Activated naive CD4-positive, alpha-beta T cell treated with anti-CD3 and anti-CD28 coated beads, Interleukin-2, amount 50 U/mL, for 72 hours (primary cell): ENCODE measurements at regions not wholly inside any gene's neighbourhood (a gene's known extent, or its start where the extent isn't known, plus 50 kb on each side); places are given as distances from the start of the nearest gene placed in this dataset.
A peak's percentile ranks its signal among the peaks of the same experiment; 100 is the strongest.

ENCODE experiments used
- ATAC-seq, 2 donors: fragments of 150-1000 bp; cut with Tn5 transposase; 2 replicates each; pipeline ENCODE4 v1.10.0; 2021; ENCODE audit warnings: mild to moderate bottlenecking in 2 of 2, moderate library complexity in 2 of 2
- DNase-seq, 2 donors: peaks; one replicate each; pipeline ENCODE4 v3.0.0; 2021 to 2022; ENCODE audit warnings: low spot score in 2 of 2
- H3K27ac Mint-ChIP-seq, 2 donors: one replicate each; pipeline ENCODE4 v1.8.0; 2022; ENCODE audit warnings: mild to moderate bottlenecking in 2 of 2, mixed read lengths in 2 of 2
- H3K36me3 Mint-ChIP-seq, 2 donors: one replicate each; pipeline ENCODE4 v1.8.0; 2022; ENCODE audit warnings: mixed read lengths in 2 of 2
- H3K9me3 Mint-ChIP-seq, 2 donors: one replicate each; pipeline ENCODE4 v1.8.0; 2022; ENCODE audit warnings: mixed read lengths in 2 of 2

DNA sequence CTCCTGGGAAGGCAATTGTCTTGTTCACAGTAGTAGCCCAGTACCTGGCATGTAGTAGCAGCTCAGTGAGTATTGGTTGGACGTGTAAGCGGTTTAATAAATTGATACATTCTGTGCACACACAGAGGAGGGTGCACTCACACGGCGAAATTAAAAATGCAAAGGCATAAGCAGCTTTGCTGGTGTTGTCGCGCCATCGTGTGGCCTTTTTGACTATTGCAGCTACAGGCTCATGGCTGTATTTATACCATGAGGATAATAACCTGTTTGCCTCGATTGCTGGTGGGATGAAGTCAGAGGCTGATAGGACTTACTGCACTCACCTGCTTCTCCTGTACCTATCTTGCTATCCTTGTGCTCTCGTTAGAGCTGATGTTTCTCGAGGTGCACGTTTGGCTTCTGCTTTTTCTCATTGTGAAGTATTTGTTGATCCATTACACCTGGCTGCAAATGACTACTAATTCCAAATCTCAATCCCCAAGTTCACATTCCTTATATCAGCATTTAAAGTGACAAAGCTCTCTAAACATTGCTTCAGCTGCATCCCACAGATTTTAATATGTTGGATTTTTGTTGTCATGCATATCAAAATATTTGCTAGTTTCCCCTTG, 61.5 kb downstream of the TBXT start:
- DNase-seq (peak in 1 of 2 donors; percentile 68), ATAC-seq (peak; percentile 29 to 76)
- Mint-ChIP-seq H3K9me3 (peaks cover 5 to 9% of the 10 kb centered on the region in 2 donors), H3K27ac (no peak overlapping the region), H3K36me3 (no peaks in the 10 kb centered on the region)

DNA sequence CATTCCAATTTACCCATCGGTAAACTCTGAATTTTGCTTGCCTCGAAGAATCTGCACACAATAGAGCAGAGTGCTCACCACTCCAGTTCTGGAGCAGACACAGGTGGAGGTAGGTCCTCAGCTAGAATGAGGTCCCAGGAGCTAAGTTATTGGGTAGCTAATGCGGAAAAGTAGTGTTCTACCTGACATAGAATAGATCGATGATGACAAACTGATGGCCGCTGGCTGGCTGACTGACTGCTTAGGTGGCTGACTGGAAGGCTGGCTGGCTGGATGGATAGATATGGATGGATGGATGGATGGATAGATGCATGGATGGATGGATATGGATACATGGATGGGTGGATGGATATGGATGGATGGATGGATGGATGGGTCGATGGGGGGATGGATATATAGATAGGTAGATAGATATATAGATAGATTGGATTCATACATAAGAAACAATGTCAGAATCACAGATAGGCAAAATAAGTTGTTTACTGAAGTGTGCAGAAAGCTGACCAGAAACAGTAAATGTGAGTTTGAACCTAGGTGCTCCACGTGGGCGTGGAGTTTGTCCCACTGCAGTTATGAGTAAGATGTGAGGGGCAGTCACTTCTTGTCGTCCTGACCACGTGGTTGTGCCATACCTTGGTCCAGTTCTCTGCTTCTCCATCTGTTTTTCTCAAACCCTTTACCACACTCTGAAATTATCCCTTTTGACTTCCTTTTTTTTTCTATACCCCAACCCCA, 62.1 kb downstream of the TBXT start:
- Mint-ChIP-seq H3K27ac (no peak overlapping the region), H3K36me3 (no peaks in the 10 kb centered on the region), H3K9me3 (peaks cover 5 to 9% of the 10 kb centered on the region in 2 donors)
- peak in 1 of 2 donors; percentile 70 for ATAC-seq
- DNase-seq, result no peak

DNA sequence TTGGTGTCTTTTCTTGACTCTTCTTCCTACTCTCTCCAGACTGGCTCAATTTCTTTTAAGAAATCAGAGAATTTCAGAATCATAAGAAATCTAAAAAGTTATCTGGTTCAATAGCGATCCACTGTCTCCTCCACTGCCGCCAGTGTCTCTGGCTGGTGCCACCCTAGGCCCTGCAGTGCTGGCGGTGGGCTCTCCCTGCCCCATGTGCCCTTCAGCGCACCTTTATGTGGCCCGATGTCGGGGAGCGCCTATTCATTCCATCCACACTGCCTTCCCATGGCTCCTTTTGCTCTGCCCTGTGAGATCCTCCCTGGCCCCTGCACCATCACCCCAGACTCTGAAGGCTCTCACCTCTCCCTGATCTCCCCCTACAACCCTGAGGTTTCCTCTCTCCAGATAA, 62.8 kb downstream of the TBXT start:
- no peaks in the 10 kb centered on the region for H3K36me3 Mint-ChIP-seq
- H3K27ac Mint-ChIP-seq, result no peak overlapping the region
- DNase-seq, result no peak
- ATAC-seq, result no peak
- peaks cover 5 to 9% of the 10 kb centered on the region in 2 donors for H3K9me3 Mint-ChIP-seq

DNA sequence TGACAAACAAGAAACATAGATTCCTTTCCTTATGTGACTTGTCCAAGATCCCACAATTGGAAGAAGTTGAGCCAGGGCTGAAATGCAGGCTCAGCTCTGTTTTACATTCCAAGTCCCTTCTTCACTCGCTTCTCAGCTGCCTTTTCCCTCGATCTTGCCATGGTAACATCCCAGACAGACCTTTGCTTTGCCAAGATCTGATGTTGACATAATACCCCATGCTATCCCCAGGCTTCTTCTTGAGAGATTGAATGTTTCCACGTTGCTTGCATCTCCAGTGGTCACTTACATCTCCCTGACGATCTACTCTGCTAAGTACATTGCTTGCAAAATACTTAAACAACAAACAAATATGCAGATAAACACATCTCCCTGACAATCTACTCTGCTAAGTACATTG, 63.5 kb downstream of the TBXT start:
- no peak for DNase-seq
- H3K9me3 Mint-ChIP-seq, result peaks cover 5 to 9% of the 10 kb centered on the region in 2 donors
- ATAC-seq, result no peak
- no peaks in the 10 kb centered on the region for H3K36me3 Mint-ChIP-seq
- H3K27ac Mint-ChIP-seq, result no peak overlapping the region

DNA sequence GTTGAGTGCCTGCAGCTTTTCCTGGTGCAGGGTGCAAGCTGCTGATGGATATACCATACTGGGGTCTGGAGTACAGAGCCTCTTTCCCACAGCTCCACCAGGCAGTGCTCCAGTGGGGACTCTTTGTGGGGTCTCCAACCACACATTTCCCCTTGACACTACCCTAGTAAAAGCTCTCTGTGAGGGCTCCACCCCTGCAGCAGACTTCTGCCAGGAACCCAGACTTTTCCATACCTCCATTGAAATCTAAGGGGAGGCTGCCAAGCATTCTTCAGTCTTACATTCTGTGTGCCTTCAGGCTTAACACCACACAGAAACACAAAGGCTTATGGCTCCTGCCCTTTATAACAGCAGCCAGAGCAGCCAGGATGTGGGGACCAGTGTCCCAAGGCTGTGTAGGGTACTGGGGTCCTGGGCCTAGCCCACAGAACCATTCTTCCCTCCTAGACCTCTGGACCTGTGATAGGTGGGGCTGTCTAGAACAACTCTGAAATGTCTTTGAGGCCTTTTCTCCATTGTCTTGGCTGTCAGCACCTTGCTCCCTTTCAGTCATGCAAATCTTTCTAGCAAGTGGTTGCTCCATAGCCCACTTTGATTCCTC, 65.7 kb downstream of the TBXT start:
- no peak for DNase-seq
- Mint-ChIP-seq H3K36me3 (no peaks in the 10 kb centered on the region), H3K9me3 (peaks cover 5 to 9% of the 10 kb centered on the region in 2 donors), H3K27ac (no peak overlapping the region)
- ATAC-seq, result no peak

DNA sequence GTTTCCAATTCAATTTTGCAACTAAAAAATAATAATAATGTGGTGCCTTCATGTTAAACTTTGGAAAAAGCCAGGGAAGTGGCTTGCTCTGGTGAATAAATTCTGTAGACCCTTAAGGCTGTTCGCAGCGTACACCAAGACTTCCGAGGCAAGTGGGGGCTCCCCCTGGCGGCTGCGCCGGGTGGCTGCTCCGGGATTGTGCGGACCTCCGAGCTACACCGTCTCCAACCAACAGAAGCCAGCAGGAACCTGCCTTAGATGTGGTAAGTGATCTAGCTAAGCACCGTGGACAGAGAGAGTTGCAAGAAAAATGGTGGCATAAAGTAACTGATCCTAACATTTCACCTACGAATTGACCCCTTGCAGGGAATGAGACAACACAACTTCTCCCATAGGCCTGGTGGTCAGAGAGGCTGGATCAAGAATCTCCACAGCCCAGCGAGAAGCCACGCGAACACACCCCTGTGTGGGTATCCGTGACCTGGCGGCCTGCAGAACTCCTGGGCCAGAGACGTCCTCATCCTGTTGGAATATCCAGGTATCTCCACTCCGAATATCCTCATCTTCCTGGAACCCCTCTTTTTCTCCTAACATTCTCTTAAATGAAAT, 69.6 kb downstream of the TBXT start:
- no peaks in the 10 kb centered on the region for H3K36me3 Mint-ChIP-seq
- ATAC-seq (peak in 1 of 2 donors; percentile 80), DNase-seq (peak in 1 of 2 donors; percentile 72)
- H3K9me3 Mint-ChIP-seq, result peaks cover 5 to 9% of the 10 kb centered on the region in 2 donors
- no peak overlapping the region for H3K27ac Mint-ChIP-seq

DNA sequence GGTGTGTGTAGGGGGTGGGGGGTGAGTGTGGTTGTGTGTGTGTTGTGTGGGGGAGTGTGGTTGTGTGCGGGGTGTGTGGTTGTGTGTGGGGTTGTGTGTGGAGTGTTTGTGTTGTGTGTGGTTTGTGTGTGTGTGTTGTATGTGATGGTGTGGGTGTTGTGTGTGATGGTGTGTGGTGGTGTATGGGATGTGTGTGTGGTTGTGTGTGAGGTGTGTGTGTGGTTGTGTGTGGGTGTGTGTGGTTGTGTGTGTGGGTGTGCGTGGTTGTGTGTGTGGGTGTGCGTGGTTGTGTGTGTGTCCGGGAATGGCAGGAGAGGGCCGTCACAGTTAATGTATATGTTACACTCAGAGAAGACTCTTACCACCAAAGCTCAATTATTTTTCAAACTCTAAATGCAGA, 79.8 kb downstream of the TBXT start:
- no peak for ATAC-seq
- no peak overlapping the region for H3K27ac Mint-ChIP-seq
- no peak for DNase-seq
- H3K36me3 Mint-ChIP-seq, result no peaks in the 10 kb centered on the region
- peaks cover 4 to 5% of the 10 kb centered on the region in 2 donors for H3K9me3 Mint-ChIP-seq

DNA sequence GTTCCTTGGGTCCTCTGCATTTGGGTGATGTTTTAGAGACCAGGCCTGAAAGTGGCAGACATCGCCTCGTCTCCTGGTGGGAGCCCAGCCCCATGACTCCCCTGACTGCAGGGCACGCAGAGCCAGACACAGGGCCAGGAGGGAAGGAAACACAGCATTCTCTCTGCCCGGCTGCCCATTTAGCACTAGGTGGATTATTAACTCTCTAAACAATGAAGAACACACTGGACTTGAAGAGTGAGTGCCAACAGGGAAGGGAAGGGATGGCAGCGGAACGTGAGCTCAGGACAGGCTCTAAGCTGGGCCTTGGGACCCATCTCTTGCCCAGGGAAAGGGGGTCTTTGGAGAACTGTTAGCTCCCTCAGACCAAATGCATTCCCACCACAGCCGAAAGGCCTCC, 80.4 kb downstream of the TBXT start:
- ATAC-seq (no peak), DNase-seq (no peak)
- Mint-ChIP-seq H3K36me3 (no peaks in the 10 kb centered on the region), H3K9me3 (peaks cover 4 to 5% of the 10 kb centered on the region in 2 donors), H3K27ac (no peak overlapping the region)

DNA sequence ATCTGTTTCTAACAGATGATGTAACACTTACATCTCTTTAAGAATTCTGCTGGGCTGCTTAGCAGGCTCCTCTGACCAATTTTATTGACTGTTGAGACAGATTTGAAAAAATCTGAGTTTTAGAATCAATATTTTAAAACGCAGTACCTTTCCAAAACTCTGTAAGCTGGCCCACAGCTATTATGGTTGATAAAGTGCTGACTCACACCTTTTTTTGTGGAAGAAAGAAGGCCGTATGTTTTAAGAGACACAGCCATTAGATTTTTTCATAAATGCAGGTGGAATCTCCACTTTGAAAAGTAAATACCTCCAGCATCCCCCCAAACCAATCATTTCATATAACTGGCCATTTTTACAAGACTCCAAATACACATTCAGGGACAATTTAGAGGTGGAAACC, 82.2 kb downstream of the TBXT start:
- no peaks in the 10 kb centered on the region for H3K36me3 Mint-ChIP-seq
- no peak overlapping the region for H3K27ac Mint-ChIP-seq
- H3K9me3 Mint-ChIP-seq, result peaks cover 0 to 5% of the 10 kb centered on the region in 2 donors
- DNase-seq (no peak), ATAC-seq (no peak)

DNA sequence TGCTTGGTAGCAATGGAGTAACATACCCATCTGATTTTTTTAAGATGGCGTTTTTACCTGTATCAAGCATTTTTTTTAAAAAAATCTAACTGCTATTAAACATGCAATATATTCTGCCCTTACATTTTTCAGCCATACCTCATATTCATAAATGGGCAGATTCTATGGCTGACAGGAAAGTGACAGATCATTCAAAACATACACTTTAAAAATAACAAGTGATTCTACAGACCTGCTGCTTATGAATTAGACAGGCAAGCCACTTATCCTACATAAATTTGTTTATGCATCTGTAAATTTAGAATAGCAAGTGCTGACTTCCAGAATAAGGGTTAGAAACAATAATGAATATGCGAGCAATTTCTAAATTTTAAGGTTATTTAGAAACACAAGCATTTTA, 82.7 kb downstream of the TBXT start:
- DNase-seq, result no peak
- peaks cover 0 to 5% of the 10 kb centered on the region in 2 donors for H3K9me3 Mint-ChIP-seq
- ATAC-seq, result no peak
- H3K36me3 Mint-ChIP-seq, result no peaks in the 10 kb centered on the region
- no peak overlapping the region for H3K27ac Mint-ChIP-seq

DNA sequence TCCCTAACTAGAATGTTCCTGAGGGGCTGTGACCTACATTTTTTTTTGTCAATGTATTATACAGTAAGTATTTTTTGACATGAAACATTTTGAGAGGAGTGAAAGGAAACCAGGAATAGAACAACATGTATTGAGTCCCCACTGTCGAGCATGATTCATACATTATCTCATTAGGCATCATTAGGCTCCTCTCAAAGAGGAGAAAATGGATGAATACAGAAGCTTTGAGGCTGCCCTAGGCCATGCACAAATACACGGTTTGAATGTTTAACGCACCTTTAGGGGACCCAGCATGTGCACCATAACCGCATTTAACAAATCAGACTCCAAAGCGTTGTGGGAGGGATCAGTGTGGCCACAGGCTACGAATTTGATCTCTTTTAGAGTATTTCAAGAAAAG, 87.8 kb downstream of the TBXT start:
- DNase-seq, result no peak
- H3K9me3 Mint-ChIP-seq, result no peaks in the 10 kb centered on the region
- ATAC-seq, result no peak
- no peak overlapping the region for H3K27ac Mint-ChIP-seq
- no peaks in the 10 kb centered on the region for H3K36me3 Mint-ChIP-seq

DNA sequence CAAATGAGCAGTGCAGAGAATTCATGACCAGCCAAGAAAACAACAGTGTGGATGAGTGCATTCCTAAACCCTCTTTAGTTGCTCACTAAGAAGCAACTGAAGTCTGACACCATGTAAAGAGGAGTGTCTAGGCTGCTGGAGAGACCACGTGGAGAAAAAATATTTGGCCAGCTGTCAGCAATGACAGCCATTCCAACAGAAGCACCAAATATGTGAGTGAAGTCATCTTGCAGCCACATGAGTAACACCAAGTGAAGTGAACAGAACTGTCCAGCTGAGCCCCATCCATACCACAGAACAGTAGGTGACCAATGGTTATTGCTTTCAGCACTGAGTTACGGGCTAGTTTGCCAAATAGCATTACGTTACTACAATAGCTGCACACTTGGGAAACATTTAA, 89.4 kb downstream of the TBXT start:
- Mint-ChIP-seq H3K27ac (no peak overlapping the region), H3K9me3 (no peaks in the 10 kb centered on the region), H3K36me3 (no peaks in the 10 kb centered on the region)
- no peak for DNase-seq
- no peak for ATAC-seq

DNA sequence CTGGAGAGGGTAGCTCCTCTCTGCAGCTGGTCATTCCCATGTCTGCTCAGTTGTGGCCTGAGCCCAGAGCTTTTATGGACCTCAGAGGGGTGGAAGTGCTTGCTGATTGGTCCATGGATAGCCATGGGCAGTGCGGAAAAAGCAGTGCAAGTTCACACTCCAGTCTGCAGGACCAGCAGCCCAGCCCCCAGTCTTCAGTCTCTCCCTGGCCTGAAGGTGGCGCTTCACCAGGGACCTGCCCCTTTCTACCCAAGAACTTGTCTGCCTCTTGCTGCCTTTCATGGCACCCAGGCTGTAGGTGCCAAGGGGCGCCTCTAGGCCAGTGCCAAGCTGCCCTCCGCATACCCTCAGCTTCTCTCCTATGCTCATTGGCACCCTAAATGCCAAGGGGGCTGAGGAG, 91.0 kb downstream of the TBXT start:
- ATAC-seq (no peak), DNase-seq (no peak)
- Mint-ChIP-seq H3K9me3 (no peaks in the 10 kb centered on the region), H3K36me3 (no peaks in the 10 kb centered on the region), H3K27ac (no peak overlapping the region)

DNA sequence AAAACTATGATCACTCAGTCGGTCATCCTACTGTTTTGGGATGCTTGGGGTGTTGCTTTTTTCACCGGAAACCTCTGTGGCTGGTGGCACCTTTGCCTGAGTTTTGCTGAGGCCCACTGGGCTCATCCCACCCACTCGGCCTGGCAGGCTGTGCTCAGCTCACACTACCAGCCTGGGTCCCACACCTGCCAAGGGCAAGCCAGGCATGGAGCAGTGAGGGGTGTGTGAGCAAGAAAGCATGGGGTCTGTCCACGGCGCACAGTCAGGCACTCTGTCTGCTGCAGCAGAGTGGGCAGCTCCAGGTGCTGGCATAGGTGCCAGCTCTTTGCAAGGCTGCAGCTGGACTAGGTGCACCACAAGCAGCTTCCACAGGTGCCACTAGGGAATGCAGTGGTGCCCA, 91.7 kb downstream of the TBXT start:
- no peak for DNase-seq
- no peak overlapping the region for H3K27ac Mint-ChIP-seq
- no peak for ATAC-seq
- no peaks in the 10 kb centered on the region for H3K36me3 Mint-ChIP-seq
- H3K9me3 Mint-ChIP-seq, result no peaks in the 10 kb centered on the region

DNA sequence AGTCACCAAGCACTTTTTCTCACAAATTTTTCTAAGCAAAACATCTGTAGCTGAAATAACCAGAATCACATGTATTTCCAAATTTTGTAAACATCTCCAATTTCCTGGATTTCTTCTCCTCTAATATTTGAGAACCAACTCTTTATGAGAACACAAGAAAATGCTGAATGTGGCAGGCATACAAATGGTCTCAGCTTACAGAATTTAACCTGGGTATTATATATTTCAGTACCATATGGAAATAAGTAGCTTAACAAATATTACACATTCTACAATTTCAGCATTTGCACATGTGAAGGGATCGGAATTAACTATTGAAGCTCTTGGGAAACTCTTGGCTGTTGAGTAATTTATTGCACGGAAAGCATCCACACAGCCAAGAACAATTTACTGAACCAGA, 92.5 kb downstream of the TBXT start:
- no peak for DNase-seq
- H3K27ac Mint-ChIP-seq, result no peak overlapping the region
- ATAC-seq, result no peak
- H3K36me3 Mint-ChIP-seq, result no peaks in the 10 kb centered on the region
- peaks cover 0 to 1% of the 10 kb centered on the region in 2 donors for H3K9me3 Mint-ChIP-seq

DNA sequence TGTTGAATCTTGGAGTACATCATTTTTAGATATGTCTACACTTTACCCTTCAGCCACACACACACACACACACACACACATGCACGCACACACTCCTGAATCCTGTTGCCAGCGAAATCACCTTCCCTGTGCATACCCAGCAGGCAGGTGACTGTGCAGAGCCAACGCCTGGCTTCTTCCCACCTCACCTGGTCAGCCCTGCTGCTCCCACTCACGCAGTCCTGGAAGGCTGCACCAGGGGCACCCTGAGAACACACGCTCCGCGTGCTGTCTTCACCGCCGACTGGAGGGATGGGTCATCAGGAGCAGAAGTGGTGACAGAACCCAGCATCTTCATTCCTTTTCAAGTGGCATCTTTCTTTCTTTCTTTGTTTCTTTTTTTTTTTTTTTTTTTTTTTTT, 94.6 kb downstream of the TBXT start:
- Mint-ChIP-seq H3K36me3 (peaks cover 0 to 7% of the 10 kb centered on the region in 2 donors), H3K27ac (no peak overlapping the region), H3K9me3 (peaks cover 6 to 12% of the 10 kb centered on the region in 2 donors)
- ATAC-seq, result no peak
- no peak for DNase-seq

DNA sequence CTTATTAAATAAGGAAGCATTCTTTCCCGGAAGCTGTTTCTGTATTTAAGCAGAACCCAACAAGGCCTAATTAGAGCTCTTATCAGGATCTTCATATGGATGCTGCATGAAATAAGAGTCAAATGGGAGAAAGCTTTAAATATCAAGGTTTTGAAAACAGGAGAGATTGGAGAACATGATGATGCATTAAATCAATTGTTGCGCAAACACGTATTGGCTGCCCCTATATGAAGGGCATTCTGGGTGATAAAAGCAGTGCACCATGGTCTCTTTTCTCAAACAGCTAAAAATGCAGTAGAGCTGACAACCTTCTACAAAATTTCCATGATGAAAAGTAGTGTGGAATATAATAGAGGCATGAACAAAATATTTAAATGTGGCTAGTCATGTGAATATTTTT, 98.9 kb downstream of the TBXT start:
- Mint-ChIP-seq H3K36me3 (peaks cover 0 to 7% of the 10 kb centered on the region in 2 donors), H3K27ac (no peak overlapping the region), H3K9me3 (peaks cover 9 to 16% of the 10 kb centered on the region in 2 donors)
- no peak for DNase-seq
- no peak for ATAC-seq
